ENCODE measurements at regions not wholly inside any gene's neighbourhood (a gene's known extent, or its start where the extent isn't known, plus 50 kb on each side); places are given as distances from the start of the nearest gene placed in this dataset.
"Not testable (repeated sequence)": the region's sequence is repeated elsewhere in the genome, so short reads cannot be mapped to it uniquely, and the experiment has no call there.

DNA sequence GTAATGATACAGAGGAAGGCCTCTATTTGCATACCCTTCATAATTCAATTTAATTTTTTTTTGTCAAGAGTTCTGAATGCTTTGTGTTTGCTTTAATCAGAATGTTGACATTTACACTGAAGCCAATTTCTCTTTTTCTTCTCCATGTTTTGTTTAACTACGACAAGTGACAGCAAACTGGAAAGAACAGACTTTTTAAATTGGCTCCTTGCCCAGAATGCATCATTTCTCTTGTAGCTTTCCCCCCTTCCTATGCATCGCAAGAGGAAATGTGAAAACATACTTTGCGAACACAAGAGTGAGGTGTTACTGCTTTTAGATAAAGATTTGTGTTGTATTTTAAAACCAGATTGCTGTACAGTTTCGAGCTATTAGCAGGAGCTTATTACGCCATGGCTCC lies 955.2 kb upstream of the CELF4 start:
- H3K27ac ChIP-seq = no peak overlapping the region
- no peak for DNase-seq (ENCODE audit: low read depth, low spot score)

DNA sequence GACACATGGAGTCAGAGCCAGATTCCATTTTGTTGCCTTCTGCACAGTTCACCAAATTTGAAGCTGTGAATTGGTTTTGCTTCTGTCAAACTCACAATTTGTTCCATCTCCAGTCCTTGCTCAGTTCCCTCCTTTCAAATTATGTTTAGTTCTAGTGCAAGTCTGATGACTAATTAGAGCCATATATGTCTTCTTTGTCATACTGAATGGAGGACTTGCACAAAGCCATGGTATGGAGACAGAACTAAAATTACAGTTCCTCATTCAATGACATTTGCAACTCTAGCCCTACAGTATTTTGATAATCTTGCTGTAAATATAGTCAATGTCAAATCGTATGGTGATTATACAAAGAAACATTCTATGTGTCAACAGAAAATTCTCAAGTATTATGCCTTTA lies 936.9 kb upstream of the CELF4 start:
- H3K27ac ChIP-seq = no peak overlapping the region
- DNase-seq (ENCODE audit: low read depth, low spot score) = no peak

DNA sequence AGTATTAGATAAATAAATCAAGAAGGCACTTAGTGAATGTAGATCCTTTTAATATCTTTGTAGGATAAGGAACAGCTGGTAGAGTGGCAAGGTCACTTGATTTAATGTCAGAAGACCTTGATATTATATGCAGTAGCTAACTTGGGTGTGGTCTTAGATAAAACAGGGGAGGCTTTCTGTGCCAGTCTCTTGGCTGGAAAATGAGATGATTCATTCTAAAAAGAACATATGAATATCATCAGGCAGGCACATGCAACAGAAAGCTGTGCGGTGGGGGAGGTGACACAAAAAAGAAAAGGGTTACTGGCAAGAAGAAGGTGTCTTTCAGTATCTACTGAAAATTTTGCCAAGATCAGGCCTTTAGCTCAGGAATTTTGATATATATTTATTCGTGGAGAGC lies 931.7 kb upstream of the CELF4 start:
- DNase-seq (ENCODE audit: low read depth, low spot score) = no peak
- no peak overlapping the region for H3K27ac ChIP-seq

DNA sequence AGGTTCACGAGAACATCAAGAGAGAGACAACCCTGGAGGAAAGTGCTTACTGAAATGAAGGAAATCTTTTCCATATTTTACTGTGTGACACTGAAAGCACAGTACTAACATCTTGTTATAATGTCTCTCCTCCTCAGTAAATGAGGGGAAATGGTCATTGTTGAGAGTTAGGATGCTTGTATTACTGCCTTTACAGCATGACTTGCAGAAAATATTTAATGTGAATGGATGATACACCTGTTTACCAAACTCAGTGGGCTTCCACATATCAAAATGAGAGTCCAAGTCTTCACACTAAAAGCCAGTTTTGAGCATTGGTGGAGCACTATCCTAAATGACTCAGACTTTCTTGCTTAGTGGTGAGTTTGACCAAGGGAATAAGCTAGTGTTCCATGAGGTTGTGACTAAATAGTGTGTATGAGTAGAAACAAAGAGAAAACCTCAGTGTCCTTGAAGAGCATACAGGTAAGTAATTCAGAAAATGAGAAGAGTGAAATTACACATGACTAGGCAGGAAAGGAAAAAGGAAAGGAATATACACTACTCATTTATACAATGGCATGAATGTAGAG lies 930.7 kb upstream of the CELF4 start:
- no peak overlapping the region for H3K27ac ChIP-seq
- DNase-seq (ENCODE audit: low read depth, low spot score) = no peak

DNA sequence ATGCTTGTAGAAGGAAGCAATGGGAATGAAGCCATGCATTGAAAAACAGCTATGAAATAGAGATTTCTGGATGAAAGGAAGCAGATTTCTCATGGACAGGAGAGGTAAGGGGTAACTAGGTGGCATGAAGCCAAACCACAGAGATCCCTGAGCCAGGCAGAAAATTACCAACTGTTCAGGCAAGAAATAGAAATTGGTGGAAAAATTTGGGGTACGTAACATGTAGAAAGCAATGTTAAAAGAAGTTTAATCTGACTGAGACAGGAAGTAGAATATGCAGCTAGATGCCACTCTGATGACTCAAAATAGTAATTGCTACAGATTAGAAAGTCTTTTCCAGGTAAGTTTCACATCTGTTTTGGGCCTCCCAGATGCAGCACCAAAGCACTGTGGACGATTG lies 928.5 kb upstream of the CELF4 start:
- DNase-seq (ENCODE audit: low read depth, low spot score) = no peak
- H3K27ac ChIP-seq = peak overlapping the region; percentile 17

DNA sequence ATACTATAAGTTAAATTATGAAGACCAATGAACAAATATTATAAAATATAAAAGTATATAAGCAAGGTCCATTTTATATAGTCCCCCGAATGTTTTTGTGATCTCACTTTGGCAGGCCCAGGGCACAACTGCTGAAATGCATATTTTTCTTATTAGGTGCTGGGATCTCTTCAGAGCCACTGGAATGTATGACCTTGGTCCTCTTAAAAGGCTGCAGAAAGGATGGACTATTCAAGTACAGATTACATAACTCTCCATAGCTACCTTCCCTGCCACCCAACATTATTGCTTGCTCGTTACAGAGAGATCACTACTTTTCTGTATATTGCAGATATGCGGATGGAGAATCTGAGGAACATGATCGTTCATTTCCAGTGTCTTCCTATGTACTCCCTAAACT lies 925.6 kb upstream of the CELF4 start:
- DNase-seq (ENCODE audit: low read depth, low spot score) = no peak
- no peak overlapping the region for H3K27ac ChIP-seq

DNA sequence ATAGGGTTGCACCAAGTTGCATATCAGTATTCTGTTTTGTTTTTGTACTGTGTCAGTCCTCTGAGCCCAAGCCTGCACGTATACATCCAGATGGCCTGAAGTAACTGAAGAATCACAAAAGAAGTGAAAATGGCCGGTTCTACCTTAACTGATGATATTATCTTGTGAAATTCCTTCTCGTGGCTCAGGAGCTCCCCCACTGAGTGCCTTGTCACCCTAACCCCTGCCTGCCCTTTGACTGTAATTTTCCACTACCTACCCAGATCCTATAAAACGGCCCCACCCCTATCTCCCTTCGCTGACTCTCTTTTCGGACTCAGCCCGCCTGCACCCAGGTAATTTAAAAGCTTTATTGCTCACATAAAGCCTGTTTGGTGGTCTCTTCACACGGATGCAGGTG lies 924.1 kb upstream of the CELF4 start:
- DNase-seq (ENCODE audit: low read depth, low spot score) = not testable (repeated sequence)

DNA sequence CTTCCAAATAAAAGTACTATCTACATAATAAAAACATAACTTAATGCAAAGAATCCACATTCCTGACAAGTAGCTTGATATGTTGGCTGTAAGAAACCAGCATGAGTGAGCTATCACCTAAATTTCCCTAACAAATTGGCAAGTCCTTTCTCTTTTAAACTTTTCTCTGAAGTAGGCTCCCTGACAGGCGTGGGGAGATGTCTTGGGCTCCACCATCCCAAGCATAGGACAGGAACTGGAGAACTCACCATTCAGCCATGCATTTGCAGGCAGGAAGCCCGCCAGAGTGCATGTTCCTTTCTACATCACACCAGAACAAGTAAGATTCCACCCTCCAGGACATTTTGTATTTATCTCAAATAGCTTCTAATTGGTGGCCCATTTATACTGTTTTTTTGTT lies 921.9 kb upstream of the CELF4 start:
- DNase-seq (ENCODE audit: low read depth, low spot score) = no peak
- no peak overlapping the region for H3K27ac ChIP-seq

More for the DNA sequence above, 924.1 kb upstream of the CELF4 start:
- not testable (repeated sequence) for H3K27ac ChIP-seq

DNA sequence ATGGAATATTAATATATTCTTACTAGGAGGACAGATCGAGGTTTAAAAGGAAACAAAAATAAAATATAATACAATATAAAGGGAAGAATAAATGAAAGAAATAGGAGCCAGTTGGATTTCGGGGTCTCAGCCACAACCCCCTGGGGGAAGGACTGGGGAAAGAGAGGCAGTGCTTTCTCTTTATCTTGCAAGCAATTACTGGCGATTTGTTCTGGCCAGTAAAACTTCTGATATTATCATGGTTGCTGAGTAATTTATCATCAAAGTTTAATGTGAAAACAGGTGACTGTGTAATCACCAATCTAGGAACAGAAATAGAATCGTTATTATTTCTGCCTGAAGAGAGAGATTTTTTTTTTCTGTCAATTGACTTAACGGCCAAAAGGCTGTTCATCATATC lies 917.7 kb upstream of the CELF4 start:
- H3K27ac ChIP-seq = no peak overlapping the region
- no peak for DNase-seq (ENCODE audit: low read depth, low spot score)

DNA sequence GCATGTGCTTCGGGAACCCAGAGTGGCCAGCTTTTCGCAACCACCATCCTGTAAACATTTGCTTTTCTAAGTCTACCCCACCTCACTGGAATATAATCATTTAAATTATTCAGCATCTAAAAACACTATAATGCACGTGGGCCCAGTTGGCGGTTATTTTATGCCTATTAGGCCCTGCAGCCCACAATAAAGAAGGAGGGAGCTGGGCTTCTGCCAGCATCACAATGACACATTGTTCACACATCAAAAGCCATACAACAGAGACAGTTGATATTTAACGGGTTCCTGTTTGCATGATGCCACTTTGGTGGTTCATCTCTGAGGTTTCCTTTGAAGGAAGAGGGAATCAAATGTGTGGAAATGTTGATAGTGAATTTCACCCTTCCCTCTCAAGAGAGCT lies 916.0 kb upstream of the CELF4 start:
- DNase-seq (ENCODE audit: low read depth, low spot score) = no peak
- H3K27ac ChIP-seq = no peak overlapping the region

DNA sequence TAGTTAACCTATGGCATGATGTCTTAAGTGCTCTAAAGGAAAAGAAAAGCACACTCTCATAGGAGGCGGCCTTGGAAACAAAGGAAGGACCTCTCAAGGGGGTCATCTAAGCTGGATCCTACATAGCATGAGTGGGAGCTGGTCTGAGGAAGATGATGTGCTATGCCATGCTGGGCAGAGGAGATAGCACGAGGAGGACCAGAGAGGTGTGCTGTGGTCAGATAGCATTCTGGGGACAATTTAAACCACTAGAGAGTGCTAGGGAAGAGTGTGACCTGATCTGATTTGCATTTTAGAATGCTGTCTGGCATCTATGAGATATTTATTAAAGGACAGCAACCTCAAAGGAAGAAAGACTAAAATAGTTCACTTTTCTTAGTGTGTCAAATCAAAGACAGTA lies 910.1 kb upstream of the CELF4 start:
- DNase-seq (ENCODE audit: low read depth, low spot score) = no peak
- H3K27ac ChIP-seq = no peak overlapping the region

DNA sequence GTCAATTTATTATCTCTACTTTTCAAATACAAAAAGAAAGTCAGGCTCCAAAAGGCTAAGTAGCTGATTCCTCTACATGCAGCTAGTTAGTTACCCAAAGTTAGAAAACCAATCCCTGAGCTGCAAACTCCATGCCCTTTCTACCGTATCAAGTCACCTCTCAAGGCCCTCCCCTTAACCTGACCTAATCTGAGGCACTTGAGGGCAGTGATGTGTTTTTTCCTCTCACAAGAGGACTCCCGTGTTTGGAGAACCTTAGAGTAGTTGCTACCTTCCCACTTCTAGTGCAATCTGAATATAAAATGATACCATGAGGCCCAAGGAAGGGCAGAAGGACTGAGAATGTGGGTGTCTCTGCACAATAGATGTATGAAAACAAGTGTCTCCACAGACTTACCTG lies 907.9 kb upstream of the CELF4 start:
- DNase-seq (ENCODE audit: low read depth, low spot score) = no peak
- H3K27ac ChIP-seq = no peak overlapping the region

DNA sequence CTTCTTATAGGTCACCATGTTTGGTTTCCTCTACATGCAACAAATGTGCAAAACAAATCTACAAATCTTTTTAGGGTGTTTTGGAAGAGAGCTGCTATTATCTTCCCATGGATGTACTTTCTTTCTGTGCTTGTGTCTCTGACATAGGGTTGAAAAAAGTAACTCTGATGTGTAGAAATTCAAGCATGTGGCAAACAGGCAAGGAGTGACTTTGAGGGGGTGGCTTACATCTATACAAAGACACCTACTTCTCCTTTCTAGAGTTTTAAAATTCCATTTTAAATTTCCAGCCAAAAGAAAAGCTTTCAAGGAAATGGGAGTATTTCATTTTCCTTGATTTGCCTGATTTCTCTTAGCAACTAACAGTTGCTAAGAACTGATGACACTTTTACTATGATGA lies 904.8 kb upstream of the CELF4 start:
- DNase-seq (ENCODE audit: low read depth, low spot score) = no peak
- H3K27ac ChIP-seq = no peak overlapping the region

DNA sequence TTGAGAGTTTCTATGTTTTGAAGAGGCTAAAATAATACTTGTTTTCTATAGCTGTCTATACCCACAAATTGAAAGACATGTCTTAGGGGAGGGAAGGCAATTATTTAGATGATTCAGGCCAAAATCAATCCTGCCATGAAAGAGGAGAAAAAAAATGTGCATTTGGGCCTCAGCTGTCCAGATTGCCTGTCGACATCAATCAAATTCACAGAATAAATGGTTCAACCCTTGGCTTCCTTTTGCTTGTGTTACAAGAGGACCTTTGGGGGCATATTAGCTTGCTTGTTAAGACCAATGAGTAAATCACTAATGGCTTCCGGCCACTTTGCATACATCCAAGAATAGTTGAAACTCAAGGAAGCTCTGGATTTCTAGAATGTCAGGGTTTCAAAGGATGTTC lies 900.8 kb upstream of the CELF4 start:
- H3K27ac ChIP-seq = no peak overlapping the region
- DNase-seq (ENCODE audit: low read depth, low spot score) = no peak

DNA sequence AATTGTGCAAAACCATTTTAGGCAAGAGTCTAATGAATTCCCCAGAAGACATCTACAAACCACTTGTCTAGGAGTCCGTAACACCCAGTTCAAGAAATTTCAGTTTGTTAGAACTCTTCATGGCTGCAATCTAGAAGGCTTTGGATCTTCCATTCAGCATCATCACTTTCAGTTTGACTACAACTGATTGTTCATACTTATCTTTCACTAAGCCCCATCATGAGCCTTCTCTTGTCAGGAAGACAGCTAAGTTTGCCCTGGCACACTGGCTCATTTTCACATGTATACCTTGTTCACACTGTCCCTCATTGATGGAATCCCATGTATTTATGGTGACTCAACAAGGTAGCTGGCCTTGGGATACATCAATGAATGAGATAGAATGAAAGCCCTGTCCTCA lies 898.4 kb upstream of the CELF4 start:
- no peak overlapping the region for H3K27ac ChIP-seq
- no peak for DNase-seq (ENCODE audit: low read depth, low spot score)

DNA sequence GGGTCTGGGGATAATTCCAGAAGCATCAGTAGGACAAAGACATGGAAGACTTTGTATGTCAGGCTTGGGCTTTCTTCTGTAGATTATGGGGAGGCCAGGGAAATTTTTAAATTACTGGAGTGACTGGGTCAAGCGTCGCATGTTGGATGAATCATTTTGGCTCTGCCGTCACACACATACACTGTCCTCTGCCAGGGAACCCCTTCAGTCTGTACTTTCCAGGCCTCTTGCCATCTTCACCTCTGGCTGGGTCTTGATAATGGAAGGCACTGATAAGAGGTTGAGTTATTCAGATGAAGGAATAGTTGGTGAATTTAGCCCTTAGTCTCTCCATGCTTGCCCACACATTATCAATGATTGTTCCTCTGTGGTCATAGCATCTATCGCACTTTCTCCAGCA lies 895.1 kb upstream of the CELF4 start:
- DNase-seq (ENCODE audit: low read depth, low spot score) = no peak
- H3K27ac ChIP-seq = no peak overlapping the region

DNA sequence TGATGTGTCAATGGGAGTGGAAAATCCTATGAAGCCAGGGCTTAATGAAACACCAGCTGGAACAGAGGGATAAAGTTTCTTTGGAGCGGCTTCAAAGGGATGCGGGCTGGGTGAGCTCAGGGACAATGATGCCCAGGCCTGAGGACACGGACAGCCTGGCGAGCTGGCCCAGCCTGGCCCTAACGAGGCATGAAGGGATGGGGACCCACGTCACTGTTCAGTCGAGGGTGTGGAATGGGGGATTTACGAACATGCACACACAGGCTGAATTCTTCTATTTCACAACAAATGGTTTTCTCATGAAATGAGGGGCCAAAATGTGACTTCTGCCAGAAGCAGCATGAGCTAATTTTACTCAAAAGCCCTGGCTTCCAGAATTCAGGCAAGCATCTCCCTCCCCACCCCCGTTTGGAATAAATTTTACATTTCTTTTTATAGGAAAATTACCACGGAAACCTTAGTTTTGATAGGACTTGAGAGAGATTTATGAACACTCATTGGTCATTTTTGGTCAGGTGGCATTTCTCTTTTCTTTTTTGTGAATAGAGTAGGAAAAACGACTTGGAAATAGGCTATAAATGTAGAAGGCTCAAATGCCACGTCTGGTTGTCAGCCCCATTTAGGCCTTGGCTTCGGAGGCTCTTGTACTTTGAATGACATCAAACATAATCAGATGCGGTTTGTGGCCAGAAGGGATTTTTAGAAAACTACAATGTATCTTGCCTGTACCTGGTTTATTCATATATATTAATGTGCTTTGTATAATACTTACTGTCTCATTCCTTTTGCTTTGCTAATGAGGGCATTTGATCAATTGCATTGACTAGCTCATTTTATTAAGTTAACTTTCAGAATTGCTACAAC lies 893.8 kb upstream of the CELF4 start:
- H3K27ac ChIP-seq = no peak overlapping the region
- no peak for DNase-seq (ENCODE audit: low read depth, low spot score)

DNA sequence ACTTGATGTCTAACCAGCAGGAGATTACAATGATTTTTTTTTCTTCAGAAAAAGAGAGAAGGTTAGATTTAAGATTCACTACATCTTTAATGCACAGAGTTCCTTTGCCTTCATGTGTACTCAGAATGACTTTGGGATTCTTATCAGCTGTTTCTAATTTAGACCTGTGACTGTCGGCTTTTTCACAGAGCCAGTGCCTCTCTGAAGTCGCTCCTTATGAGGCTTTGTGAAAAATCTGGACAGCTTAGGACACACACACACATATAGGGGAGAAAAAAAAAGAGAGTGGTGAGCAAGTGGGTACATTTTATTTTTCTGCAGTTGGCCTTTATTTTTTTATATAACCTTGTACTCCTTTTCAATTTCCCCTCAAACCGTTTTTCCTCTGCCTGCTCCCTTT lies 893.1 kb upstream of the CELF4 start:
- H3K27ac ChIP-seq = no peak overlapping the region
- no peak for DNase-seq (ENCODE audit: low read depth, low spot score)

DNA sequence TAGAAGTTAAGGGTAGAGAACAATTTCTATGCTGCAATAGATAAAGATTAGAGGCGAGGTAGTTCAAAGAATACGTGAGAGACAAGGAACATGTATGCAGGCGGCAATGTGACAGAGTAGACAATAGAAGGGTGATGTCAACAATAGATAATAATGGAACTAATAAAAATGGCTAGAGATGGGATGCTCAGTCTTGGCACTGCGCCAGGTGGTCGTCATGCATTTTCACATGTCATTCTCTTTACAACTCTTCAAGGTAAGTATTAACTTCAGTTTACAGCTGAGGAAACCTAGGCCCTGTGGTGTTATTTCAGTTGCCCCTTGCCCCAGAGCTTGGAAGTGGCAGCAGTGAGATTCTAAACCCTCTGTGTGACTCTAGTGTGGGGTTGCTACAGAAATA lies 890.7 kb upstream of the CELF4 start:
- DNase-seq (ENCODE audit: low read depth, low spot score) = no peak
- no peak overlapping the region for H3K27ac ChIP-seq

DNA sequence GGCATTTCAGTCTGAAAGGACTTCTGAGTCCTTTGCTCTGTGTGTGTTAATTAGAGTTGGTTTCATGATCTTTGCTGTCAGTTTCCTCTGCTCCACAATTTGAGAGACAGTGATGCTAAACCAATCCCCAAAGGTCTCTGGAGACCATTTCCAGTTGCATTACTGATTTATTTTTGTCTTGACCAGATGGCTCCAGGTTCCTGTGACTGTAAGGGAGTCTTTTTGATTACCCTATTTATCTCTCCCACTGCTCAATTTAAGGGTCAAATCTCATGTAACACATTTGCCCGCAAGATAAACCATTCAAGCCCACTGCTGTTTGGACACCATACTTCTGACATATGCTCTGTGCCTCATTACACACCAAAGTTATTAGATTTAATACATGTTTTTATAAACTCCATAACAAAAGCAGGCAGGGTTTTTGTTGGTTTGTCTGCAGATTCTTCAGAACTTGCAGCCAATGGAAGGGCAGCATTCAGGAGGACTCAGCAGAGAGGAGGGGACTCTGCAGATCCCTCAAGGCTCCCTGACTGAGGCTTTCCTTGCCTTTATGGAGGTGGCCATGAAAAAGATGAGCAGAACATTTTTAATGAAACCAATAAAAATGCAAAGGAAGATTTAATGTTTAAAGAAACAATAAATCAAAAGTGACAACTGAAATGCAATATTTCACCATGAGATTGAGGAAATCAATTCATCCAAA lies 889.3 kb upstream of the CELF4 start:
- no peak for DNase-seq (ENCODE audit: low read depth, low spot score)
- H3K27ac ChIP-seq = no peak overlapping the region

DNA sequence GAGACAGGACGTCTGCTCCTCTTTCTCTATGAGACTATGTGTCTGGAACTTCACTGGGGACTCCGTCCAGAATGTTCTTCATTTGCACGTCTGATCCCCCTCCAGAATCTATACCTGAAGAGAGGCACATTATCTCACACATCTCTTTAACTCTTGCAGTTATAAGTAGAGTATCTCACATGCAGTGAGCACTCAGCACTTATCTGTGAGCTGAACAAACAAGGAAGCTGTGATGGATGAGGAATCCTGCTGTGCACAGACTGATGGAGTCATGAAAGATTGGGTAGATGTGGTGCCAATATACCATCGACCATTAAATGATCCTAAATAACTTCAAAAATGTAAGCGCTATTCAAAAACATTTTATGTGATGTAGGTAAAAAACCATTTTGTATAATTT lies 888.3 kb upstream of the CELF4 start:
- no peak overlapping the region for H3K27ac ChIP-seq
- no peak for DNase-seq (ENCODE audit: low read depth, low spot score)

DNA sequence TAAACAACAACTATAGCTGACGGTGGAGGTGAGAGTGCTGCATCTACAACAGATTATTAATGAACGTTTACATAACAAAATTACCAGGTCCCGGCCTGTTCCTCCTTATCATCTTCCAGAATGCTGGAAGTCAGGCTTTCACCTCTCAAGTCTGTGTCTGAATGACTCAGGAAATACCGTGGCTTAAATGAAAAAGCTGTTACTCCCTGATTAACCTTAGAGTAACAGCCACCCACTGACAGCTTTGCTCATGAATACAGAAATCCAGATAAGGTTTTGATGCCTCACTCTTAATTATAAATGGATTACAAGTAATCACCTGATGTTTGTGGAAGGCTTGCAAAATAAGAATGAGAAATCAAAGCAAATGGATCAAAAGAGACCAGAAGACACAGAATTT lies 885.3 kb upstream of the CELF4 start:
- no peak overlapping the region for H3K27ac ChIP-seq
- DNase-seq (ENCODE audit: low read depth, low spot score) = no peak
